ENCODE measurements at regions not wholly inside any gene's neighbourhood (a gene's known extent, or its start where the extent isn't known, plus 50 kb on each side); places are given as distances from the start of the nearest gene placed in this dataset.

- no peak overlapping the region for H3K9ac ChIP-seq (ENCODE audit: low read depth in 1 of 2, low read length in 2 of 2)
- H3K27me3 ChIP-seq (ENCODE audit: control insufficient read depth in 4 of 4, insufficient read depth in 4 of 4, low read length in 3 of 4), result peaks cover 0 to 2% (median under 1%) of the 10 kb centered on the region in 4 donors
- H3K4me1 ChIP-seq (ENCODE audit: control insufficient read depth in 4 of 4, insufficient read depth in 4 of 4, low read length in 3 of 4), result no peaks in the 10 kb centered on the region
- no peak for DNase-seq (ENCODE audit: low spot score)
- TF ChIP-seq RXRA (IDR thresholded peaks at IDR 0.05) (no peak), JUND (IDR thresholded peaks at IDR 0.05) (no peak), HNF4A (conservative IDR thresholded peaks at IDR 0.05) (no peak), SP1 (IDR thresholded peaks at IDR 0.05) (no peak), CTCF (IDR thresholded peaks at IDR 0.05; ENCODE audit: low read depth, low read length, missing input control) (no peak), FOXA1 (IDR thresholded peaks at IDR 0.05) (no peak), YY1 (IDR thresholded peaks at IDR 0.05) (no peak), ZBTB33 (IDR thresholded peaks at IDR 0.05) (no peak), REST (IDR thresholded peaks at IDR 0.05) (no peak), MAX (IDR thresholded peaks at IDR 0.05) (no peak), EGR1 (IDR thresholded peaks at IDR 0.05; ENCODE audit: low read depth in 2 of 2) (no peak), TAF1 (conservative IDR thresholded peaks at IDR 0.05) (no peak), GABPA (IDR thresholded peaks at IDR 0.05 in 1 of 2, conservative IDR thresholded peaks at IDR 0.05 in 1 of 2) (no peak), ATF3 (IDR thresholded peaks at IDR 0.05) (no peak), FOXA2 (IDR thresholded peaks at IDR 0.05) (no peak)
- WGBS, result 90% methylated on average over 3 of the region's 3 CpGs
- no peaks in the 10 kb centered on the region for H3K36me3 ChIP-seq (ENCODE audit: control insufficient read depth in 4 of 4, insufficient read depth in 3 of 4, low read depth in 1 of 4, low read length in 3 of 4)
- no peak overlapping the region for H3K27ac ChIP-seq (ENCODE audit: low read depth in 1 of 2, low read length in 2 of 2)
- no peak overlapping the region for H3K4me3 ChIP-seq (ENCODE audit: low read depth in 1 of 3, low read length in 3 of 3)
- peaks cover 0 to 5% (median 0%) of the 10 kb centered on the region in 4 donors for H3K9me3 ChIP-seq (ENCODE audit: control insufficient read depth in 4 of 4, low read length in 3 of 4)
These were observed 200.7 kb downstream of the RAMP3 start for GRCh38 chr7:45358287-45358686.

- no peak for TF ChIP-seq SP1 (IDR thresholded peaks at IDR 0.05)
- WGBS, result 76% methylated on average over 1 of the region's 1 CpG
- no peak for DNase-seq (ENCODE audit: low spot score)
- no peaks in the 10 kb centered on the region for H3K4me1 ChIP-seq (ENCODE audit: control insufficient read depth in 4 of 4, insufficient read depth in 4 of 4, low read length in 3 of 4)
- peaks cover 0 to 5% (median 0%) of the 10 kb centered on the region in 4 donors for H3K9me3 ChIP-seq (ENCODE audit: control insufficient read depth in 4 of 4, low read length in 3 of 4)
- H3K27ac ChIP-seq (ENCODE audit: low read depth in 1 of 2, low read length in 2 of 2), result no peak overlapping the region
- H3K27me3 ChIP-seq (ENCODE audit: control insufficient read depth in 4 of 4, insufficient read depth in 4 of 4, low read length in 3 of 4), result peaks cover 0 to 2% (median under 1%) of the 10 kb centered on the region in 4 donors
- no peak overlapping the region for H3K4me3 ChIP-seq (ENCODE audit: low read depth in 1 of 3, low read length in 3 of 3)
- no peaks in the 10 kb centered on the region for H3K36me3 ChIP-seq (ENCODE audit: control insufficient read depth in 4 of 4, insufficient read depth in 3 of 4, low read depth in 1 of 4, low read length in 3 of 4)
- no peak overlapping the region for H3K9ac ChIP-seq (ENCODE audit: low read depth in 1 of 2, low read length in 2 of 2)
These were observed 201.7 kb downstream of the RAMP3 start for GRCh38 chr7:45359250-45359649.
